ENCODE measurements at regions not wholly inside any gene's neighbourhood (a gene's known extent, or its start where the extent isn't known, plus 50 kb on each side); places are given as distances from the start of the nearest gene placed in this dataset.

GRCh38 chr10:15462253-15462897 lies 91.3 kb upstream of the FAM171A1 start:
- no peak for TF ChIP-seq CTCF (conservative IDR thresholded peaks at IDR 0.05; ENCODE audit: low read length)
- TF ChIP-seq EZH2phosphoT487 (IDR thresholded peaks at IDR 0.05; ENCODE audit: borderline replicate concordance) = no peak

Measured in Loucy (cell line).